ENCODE measurements at regions not wholly inside any gene's neighbourhood (a gene's known extent, or its start where the extent isn't known, plus 50 kb on each side); places are given as distances from the start of the nearest gene placed in this dataset.

GRCh38 chr6:109221543-109222195 is 126.4 kb downstream of the CEP57L1 start:
- DNase-seq (ENCODE audit: low read depth, low spot score) = no peak
- in situ Hi-C loops (cut with HindIII; ENCODE audit: low pct_unique_long_range_greater_than_20kb, low sequenced_read_pairs) = no loop called here

Small RNA genes lying in the stretch of these regions (small RNA-seq; reads per million reads assigned to genes)
- 0 reads per million in 2 experiments for gene AL359711.1
- gene RNY3P11 = 0 reads per million in 2 experiments
